ENCODE measurements at regions not wholly inside any gene's neighbourhood (a gene's known extent, or its start where the extent isn't known, plus 50 kb on each side); places are given as distances from the start of the nearest gene placed in this dataset.

- Histone ChIP-seq H3K4me3 (replicated peaks in 1 of 3; ENCODE audit: insufficient read depth in 1 of 3, low read depth in 2 of 3, low read length in 3 of 3) (no peak overlapping the region), H3K9ac (ENCODE audit: insufficient read depth, low read depth, low read length) (no peak overlapping the region), H3K9me3 (ENCODE audit: low read length) (no peaks in the 10 kb centered on the region), H3K4me2 (ENCODE audit: low read depth, low read length) (no peak overlapping the region), H4K20me1 (ENCODE audit: insufficient read depth, low read length) (no peaks in the 10 kb centered on the region), H3K27ac (ENCODE audit: extremely low read length, insufficient read depth, low read length) (no peak overlapping the region), H3K4me1 (ENCODE audit: insufficient read depth, low read length) (no peaks in the 10 kb centered on the region), H3K36me3 (replicated peaks in 1 of 2; ENCODE audit: control insufficient read depth in 1 of 2, insufficient read depth in 2 of 2, low read length in 2 of 2) (no peaks in the 10 kb centered on the region), H3K27me3 (ENCODE audit: control insufficient read depth in 1 of 2, insufficient read depth in 2 of 2, low read length in 2 of 2) (no peaks in the 10 kb centered on the region), H2AFZ (ENCODE audit: low read length) (no peak overlapping the region), H3K79me2 (ENCODE audit: insufficient read depth, low read length) (no peaks in the 10 kb centered on the region)
- 6% methylated on average over 2 of the region's 2 CpGs for WGBS (ENCODE audit: low lambda C conversion rate)
- FAIRE-seq (no peak), ATAC-seq (no peak), DNase-seq (ENCODE audit: low spot score) (no peak)
- BruUV-seq (replicated peaks) = no TSS peak
- TF ChIP-seq TAF15 (IDR thresholded peaks at IDR 0.05; ENCODE audit: low read depth, low read length, poor library complexity, severe bottlenecking) (no peak), KLF6 (CRISPR knock-in tag; IDR thresholded peaks at IDR 0.05) (no peak)
- CTCF ChIA-PET (ENCODE audit: low intra/inter-chr PET ratio, low total read pairs) = no interaction called here
- intact Hi-C loops (cut with micrococcal nuclease; ENCODE audit: unreplicated experiment) (no loop called here), in situ Hi-C loops (cut with HindIII; ENCODE audit: extremely low pct_ligation_motif_present, low pct_unique_long_range_greater_than_20kb) (no loop called here)
- POLR2A ChIA-PET = no interaction called here
These were observed 524.5 kb upstream of the WWC1 start for GRCh38 chr5:167766957-167767356.

- no peaks in the 10 kb centered on the region for H4K20me1 ChIP-seq (ENCODE audit: insufficient read depth, low read length)
- no peak overlapping the region for H3K4me3 ChIP-seq (replicated peaks in 1 of 3; ENCODE audit: insufficient read depth in 1 of 3, low read depth in 2 of 3, low read length in 3 of 3)
- intact Hi-C loops (cut with micrococcal nuclease; ENCODE audit: unreplicated experiment) (no loop called here), in situ Hi-C loops (cut with HindIII; ENCODE audit: extremely low pct_ligation_motif_present, low pct_unique_long_range_greater_than_20kb) (no loop called here)
- H3K27me3 ChIP-seq (ENCODE audit: control insufficient read depth in 1 of 2, insufficient read depth in 2 of 2, low read length in 2 of 2) = no peaks in the 10 kb centered on the region
- H3K9ac ChIP-seq (ENCODE audit: insufficient read depth, low read depth, low read length) = no peak overlapping the region
- H3K9me3 ChIP-seq (ENCODE audit: low read length) = no peaks in the 10 kb centered on the region
- no peaks in the 10 kb centered on the region for H3K79me2 ChIP-seq (ENCODE audit: insufficient read depth, low read length)
- CTCF ChIA-PET (ENCODE audit: low intra/inter-chr PET ratio, low total read pairs) = no interaction called here
- DNase-seq (ENCODE audit: low spot score) (no peak), ATAC-seq (no peak), FAIRE-seq (no peak)
- no peak overlapping the region for H3K4me2 ChIP-seq (ENCODE audit: low read depth, low read length)
- no peak overlapping the region for H2AFZ ChIP-seq (ENCODE audit: low read length)
- no peaks in the 10 kb centered on the region for H3K4me1 ChIP-seq (ENCODE audit: insufficient read depth, low read length)
- TF ChIP-seq ZNF281 (CRISPR knock-in tag; IDR thresholded peaks at IDR 0.05; ENCODE audit: borderline replicate concordance) (no peak), ZNF367 (CRISPR knock-in tag; IDR thresholded peaks at IDR 0.05; ENCODE audit: borderline replicate concordance) (no peak), ZNF484 (CRISPR knock-in tag; IDR thresholded peaks at IDR 0.05; ENCODE audit: borderline replicate concordance, low read depth) (no peak), ZNF678 (CRISPR knock-in tag; IDR thresholded peaks at IDR 0.05) (no peak), TBL1XR1 (IDR thresholded peaks at IDR 0.05; ENCODE audit: borderline replicate concordance, low read length, partially characterized antibody) (no peak), ZNF24 (IDR thresholded peaks at IDR 0.05) (no peak), ZBTB1 (CRISPR knock-in tag; IDR thresholded peaks at IDR 0.05; ENCODE audit: borderline replicate concordance) (no peak), ZNF770 (CRISPR knock-in tag; IDR thresholded peaks at IDR 0.05) (no peak), KLF15 (CRISPR knock-in tag; IDR thresholded peaks at IDR 0.05; ENCODE audit: borderline replicate concordance) (no peak), GFI1 (CRISPR knock-in tag; IDR thresholded peaks at IDR 0.05; ENCODE audit: borderline replicate concordance) (no peak), ARNTL (CRISPR knock-in tag; IDR thresholded peaks at IDR 0.05) (no peak)
- 68% methylated on average over 3 of the region's 4 CpGs for WGBS (ENCODE audit: low lambda C conversion rate)
- no TSS peak for BruUV-seq (replicated peaks)
- POLR2A ChIA-PET = no interaction called here
- no peak overlapping the region for H3K27ac ChIP-seq (ENCODE audit: extremely low read length, insufficient read depth, low read length)
- no peaks in the 10 kb centered on the region for H3K36me3 ChIP-seq (replicated peaks in 1 of 2; ENCODE audit: control insufficient read depth in 1 of 2, insufficient read depth in 2 of 2, low read length in 2 of 2)
These were observed 523.6 kb upstream of the WWC1 start for GRCh38 chr5:167767795-167768194.
